Ectodermal cell (in vitro differentiated cells): ENCODE measurements at regions not wholly inside any gene's neighbourhood (a gene's known extent, or its start where the extent isn't known, plus 50 kb on each side); places are given as distances from the start of the nearest gene placed in this dataset.

Source experiments
- H3K27ac ChIP-seq: 2 replicates; pipeline ENCODE4 v1.7.0; 2013; ENCODE audit warnings: mild to moderate bottlenecking, low read depth, low read length; ENCODE audit not compliant: insufficient read depth, poor library complexity, severe bottlenecking
- H3K27me3 ChIP-seq: 2 replicates; pipeline ENCODE4 v1.7.0; 2013; ENCODE audit warnings: mild to moderate bottlenecking, low read length; ENCODE audit not compliant: insufficient read depth, control insufficient read depth, poor library complexity, severe bottlenecking
- H3K36me3 ChIP-seq: one replicate; pipeline ENCODE4 v1.7.0; 2013; ENCODE audit warnings: low read length; ENCODE audit not compliant: control insufficient read depth, insufficient read depth
- H3K4me1 ChIP-seq: one replicate; pipeline ENCODE4 v1.7.0; 2013; ENCODE audit warnings: low read length; ENCODE audit not compliant: control insufficient read depth, insufficient read depth
- H3K4me3 ChIP-seq: 2 replicates; pipeline ENCODE4 v1.7.0; 2013; ENCODE audit warnings: low read depth, low read length, control low read depth; ENCODE audit not compliant: insufficient read depth
- H3K9me3 ChIP-seq: 2 replicates; pipeline ENCODE4 v1.7.0; 2013; ENCODE audit warnings: mild to moderate bottlenecking, low read length, moderate library complexity; ENCODE audit not compliant: control insufficient read depth
- WGBS, 2 experiments: methylation state at CpG; one replicate each; pipeline ENCODE4 v1.1.7; 2013; ENCODE audit warnings: missing lambda C conversion rate in 2 of 2; 5-methylcytosine and 5-hydroxymethylcytosine counted together

DNA sequence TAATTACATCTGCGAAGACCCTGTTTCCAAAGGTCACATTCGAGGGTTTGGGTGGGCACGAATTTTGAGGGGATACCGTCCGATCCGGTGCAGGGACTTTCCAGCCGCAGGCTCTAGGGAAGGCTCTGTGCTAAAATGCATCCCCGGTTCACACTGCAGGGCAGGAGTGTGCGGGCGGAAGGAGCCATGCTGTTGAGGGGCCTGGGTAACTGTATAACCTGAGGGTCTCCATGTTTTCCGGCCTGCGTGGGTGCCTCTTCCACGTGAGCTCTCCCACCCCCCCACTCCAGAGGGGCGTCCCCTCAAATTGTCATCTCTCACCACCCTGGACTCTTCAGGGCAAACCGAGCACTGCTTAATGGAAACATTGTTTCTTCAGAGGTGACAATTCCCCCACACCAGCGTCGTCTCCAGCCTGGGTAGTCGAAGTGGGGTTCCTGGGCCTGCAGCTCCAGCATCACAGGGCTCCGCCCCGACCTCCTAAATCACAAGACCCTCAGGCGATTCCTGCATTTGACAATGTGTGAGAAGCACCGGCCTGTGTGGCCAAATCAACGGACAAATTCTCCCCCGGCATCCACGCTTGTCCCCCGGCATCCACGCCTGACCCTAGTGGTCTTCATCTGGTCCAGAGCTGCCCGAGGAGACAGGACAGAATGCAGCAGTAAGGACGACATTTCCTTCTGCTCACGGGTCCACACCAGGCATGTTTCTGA is 51.2 kb downstream of the FOXL3 start:
- H3K27ac ChIP-seq, result no peak overlapping the region
- no peak overlapping the region for H3K4me3 ChIP-seq
- no peaks in the 10 kb centered on the region for H3K4me1 ChIP-seq
- 93 to 95% methylated on average over 30 of the region's 30 CpGs for WGBS, 2 experiments
- H3K9me3 ChIP-seq, result no peaks in the 10 kb centered on the region
- no peaks in the 10 kb centered on the region for H3K36me3 ChIP-seq
- H3K27me3 ChIP-seq, result no peaks in the 10 kb centered on the region

DNA sequence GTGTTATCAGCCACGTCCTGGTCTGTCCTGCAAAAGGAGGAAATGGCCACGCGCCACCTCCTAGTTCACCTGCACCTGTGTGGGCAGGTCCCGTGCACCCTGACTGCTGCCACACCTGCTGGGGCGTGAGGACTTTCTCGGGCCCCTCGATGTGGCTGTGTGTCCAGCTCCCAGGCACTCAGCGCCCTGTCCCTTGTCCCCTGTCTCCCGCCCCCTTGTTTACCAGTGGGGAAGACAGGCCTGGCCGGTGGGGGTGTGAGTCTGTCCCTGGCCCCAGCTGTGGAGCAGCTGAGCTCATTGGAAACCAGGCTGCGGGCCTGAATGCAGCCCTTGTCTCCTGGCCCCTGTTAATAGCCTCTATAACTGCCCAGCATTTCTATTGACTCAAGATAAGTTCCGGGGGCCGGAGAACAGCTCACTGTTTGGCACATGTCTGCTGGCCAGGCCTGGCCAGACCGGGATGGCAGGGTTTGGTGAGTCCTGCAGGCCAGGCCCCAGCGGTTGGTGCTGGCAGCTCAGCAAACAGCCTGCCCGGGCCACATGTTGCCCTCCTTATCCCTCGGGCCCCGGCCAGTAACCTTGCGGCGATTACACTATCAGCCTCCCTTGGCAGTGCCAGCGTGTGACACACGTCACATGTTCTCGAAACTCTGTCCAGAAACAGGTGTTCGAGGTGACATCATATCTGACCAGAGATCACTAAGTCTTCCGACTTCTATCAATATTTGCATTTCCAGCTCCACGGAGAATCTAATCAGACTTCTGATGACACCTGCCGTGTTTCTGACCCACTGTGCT is 52.1 kb downstream of the FOXL3 start:
- H3K27ac ChIP-seq, result no peak overlapping the region

DNA sequence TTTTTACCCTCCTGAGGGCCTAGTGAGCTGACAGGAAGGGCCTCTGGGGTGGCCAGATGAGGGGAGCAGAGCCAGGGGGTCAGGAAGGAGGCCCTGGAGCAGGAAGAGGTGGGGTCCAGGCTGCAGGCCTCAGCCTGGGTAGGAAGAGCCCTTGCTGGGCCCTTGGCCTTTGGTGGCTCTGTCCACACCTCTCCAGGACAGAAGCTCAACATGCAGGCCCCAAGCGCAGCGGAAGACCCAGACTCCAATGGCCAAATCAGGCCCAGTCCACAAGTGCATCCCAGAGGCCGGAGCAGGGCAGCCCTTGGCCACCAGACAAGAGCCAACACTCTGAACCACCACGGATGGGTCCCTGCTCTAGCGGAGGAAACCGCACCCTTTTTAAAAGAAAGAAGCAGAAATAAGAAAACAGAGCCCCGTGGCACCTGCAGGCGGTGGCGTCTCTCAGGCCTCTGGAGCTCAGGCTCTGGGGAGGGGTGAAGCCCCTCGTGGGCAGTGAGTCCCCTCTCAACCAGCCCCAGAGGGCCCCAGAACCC is 52.8 kb downstream of the FOXL3 start:
- WGBS, 2 experiments, result 93 to 94% methylated on average over 10 of the region's 10 CpGs
- Histone ChIP-seq H3K27ac (no peak overlapping the region), H3K4me1 (no peaks in the 10 kb centered on the region), H3K27me3 (no peaks in the 10 kb centered on the region), H3K36me3 (no peaks in the 10 kb centered on the region), H3K4me3 (no peak overlapping the region), H3K9me3 (no peaks in the 10 kb centered on the region)

More for the DNA sequence above, 52.1 kb downstream of the FOXL3 start:
- no peaks in the 10 kb centered on the region for H3K27me3 ChIP-seq
- H3K36me3 ChIP-seq, result no peaks in the 10 kb centered on the region
- H3K4me3 ChIP-seq, result no peak overlapping the region
- WGBS, 2 experiments, result 93% methylated on average over 27 of the region's 27 CpGs
- H3K4me1 ChIP-seq, result no peaks in the 10 kb centered on the region
- H3K9me3 ChIP-seq, result no peaks in the 10 kb centered on the region

DNA sequence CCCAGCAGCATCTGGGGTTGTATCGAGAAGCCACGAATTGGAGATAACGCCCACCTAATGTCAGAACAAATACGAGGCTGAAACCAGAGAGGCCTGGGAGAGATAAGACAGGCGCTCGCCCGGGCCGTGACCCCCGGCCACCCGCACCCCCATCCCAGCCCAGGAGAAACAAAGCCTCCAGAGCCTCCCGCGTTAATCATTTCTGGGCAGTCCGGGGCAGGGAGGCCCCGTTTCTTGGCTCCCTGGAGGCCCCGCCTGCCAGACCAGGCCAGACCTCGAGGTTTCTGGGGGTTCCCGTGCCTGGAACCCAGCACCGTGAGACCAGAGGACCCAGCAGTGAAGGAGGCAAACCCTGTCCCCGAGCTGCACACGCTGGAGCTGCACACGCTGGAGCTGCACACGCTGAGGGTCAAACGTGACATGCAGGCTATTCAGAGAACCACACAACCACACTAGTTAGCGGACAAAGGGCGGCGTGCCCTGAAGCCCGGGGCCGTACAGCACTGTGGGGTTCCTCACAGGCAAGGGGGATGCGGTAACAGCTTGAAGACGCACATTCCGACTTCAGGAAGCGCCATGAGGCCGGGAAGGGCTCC is 53.4 kb downstream of the FOXL3 start:
- no peaks in the 10 kb centered on the region for H3K27me3 ChIP-seq
- H3K4me1 ChIP-seq, result no peaks in the 10 kb centered on the region
- WGBS, 2 experiments, result 87 to 88% methylated on average over 33 of the region's 33 CpGs
- no peaks in the 10 kb centered on the region for H3K36me3 ChIP-seq
- no peak overlapping the region for H3K4me3 ChIP-seq
- H3K27ac ChIP-seq, result no peak overlapping the region
- H3K9me3 ChIP-seq, result no peaks in the 10 kb centered on the region

DNA sequence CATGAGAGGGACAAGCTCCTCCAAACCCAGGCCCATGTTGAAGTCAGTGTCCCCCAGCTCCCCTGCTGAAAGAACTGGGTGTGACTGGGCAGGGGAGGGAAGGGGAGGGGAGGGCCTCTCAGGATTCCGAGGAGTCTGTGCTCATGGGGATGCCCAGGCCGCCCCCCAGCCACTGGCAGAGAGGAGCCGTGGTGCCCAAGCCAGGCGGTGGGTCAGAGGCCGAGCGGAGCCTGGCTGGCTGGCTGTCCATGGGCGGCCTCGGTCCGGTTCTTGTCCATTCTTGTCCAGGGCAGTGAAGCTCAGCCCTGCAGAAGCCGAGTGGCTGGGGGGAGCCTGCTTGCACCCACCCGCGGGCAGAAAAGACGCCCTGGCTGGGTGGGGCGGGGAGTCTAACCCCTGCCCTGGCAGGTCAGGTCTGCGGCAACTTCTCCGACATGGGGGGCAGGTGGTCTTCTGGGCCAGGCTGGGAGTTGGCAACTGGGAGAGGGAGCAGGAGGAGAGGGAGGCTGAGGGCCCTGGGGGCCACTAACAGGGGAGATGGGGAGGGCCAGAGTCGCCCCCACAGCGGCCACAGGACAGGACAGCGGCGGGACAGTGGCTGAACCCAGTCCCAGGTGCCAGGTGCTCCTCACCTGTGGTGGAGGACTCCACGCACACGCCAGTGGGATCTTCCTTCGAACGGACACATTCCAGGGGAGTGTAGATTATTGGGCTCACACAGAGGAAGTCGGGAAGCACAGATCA is 54.1 kb downstream of the FOXL3 start:
- Histone ChIP-seq H3K4me1 (no peaks in the 10 kb centered on the region), H3K27ac (no peak overlapping the region), H3K27me3 (no peaks in the 10 kb centered on the region), H3K4me3 (no peak overlapping the region), H3K9me3 (no peaks in the 10 kb centered on the region), H3K36me3 (no peaks in the 10 kb centered on the region)
- WGBS, 2 experiments, result 92 to 94% methylated on average over 25 of the region's 25 CpGs

DNA sequence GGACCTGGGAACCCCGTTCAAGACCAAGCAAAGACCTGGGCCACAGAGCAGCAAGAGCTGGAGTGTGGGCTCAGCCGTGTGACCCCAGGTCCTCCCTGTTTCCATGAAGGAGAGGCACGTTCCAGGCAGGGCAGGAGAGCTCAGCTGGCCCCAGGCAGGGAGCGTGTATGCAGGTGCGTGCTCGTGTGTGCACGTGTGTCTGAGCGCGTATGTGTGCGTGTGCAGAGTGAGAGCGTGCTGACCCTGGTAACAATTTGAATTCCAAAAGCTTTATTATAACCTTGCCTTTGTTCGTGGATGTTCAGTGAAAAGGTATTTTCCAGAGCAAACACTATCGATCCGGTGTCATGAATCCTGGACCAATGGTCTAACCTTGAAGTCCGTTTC is 54.6 kb downstream of the FOXL3 start:
- 94 to 95% methylated on average over 15 of the region's 15 CpGs for WGBS, 2 experiments
- H3K27me3 ChIP-seq, result no peaks in the 10 kb centered on the region
- no peaks in the 10 kb centered on the region for H3K9me3 ChIP-seq

DNA sequence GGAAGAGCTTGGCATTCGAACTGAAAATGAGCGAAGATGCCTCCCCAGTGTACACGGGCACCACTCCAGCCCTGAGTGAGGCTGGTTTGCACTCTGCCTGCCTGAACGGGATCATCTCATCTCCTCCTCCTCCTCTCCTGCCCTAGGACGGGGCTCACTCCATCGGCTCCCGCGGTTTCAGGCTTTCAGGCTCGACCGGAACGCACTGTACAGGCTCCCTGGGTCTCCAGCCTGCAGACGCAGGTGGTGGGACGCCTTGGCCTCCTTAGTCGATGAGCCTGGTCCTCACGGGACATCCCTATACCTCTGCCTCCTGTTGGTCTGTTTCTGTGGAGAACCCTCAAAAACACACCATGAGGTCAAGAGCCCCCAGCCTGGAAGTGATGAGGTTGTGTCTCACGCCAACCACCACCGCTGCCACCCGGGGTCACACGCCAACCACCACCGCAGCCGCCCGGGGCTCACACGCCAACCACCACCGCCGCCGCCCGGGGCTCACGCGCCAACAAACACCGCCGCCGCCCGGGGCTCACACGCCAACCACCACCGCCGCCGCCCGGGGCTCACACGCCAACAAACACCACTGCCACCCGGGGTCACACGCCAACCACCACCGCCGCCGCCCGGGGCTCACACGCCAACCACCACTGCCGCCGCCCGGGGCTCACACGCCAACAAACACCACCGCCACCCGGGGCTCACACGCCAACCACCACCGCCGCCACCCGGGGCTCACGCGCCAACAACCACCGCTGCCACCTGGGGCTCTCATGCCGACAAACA is 56.3 kb downstream of the FOXL3 start:
- Histone ChIP-seq H3K4me1 (no peaks in the 10 kb centered on the region), H3K27ac (no peak overlapping the region), H3K9me3 (no peaks in the 10 kb centered on the region), H3K27me3 (no peaks in the 10 kb centered on the region), H3K4me3 (no peak overlapping the region), H3K36me3 (no peaks in the 10 kb centered on the region)
- WGBS, 2 experiments, result 90 to 91% methylated on average over 54 to 56 of the region's 60 CpGs

More for the DNA sequence above, 54.6 kb downstream of the FOXL3 start:
- no peak overlapping the region for H3K4me3 ChIP-seq
- no peaks in the 10 kb centered on the region for H3K36me3 ChIP-seq
- H3K27ac ChIP-seq, result no peak overlapping the region
- H3K4me1 ChIP-seq, result no peaks in the 10 kb centered on the region

DNA sequence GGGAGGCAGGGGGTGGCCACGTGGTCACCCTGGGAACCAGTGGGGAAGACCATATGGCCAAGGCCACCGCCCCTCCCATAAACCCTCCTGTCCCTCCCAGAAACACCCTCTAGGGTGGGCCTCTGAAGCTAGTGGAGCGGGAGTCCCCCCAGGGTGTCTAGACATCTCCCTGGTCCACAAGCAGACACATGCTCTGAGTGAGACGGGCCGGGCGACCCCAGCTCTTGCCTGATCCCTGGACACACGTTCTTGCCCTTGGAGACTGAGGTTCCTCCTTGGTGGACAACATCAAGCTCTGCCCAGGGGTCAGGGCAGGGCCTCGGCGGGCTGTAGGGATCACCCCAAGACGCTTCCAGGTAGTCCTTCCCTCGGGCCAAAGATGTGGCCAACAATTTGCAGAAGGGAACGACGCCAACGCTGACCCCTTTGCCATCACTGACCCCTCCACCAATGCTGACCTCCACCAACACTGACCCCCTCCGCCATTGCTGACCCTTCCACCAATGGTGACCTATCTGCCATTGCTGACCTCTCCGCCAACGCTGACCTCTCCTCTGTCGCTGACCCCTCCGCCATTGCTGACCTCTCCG is 57.1 kb downstream of the FOXL3 start:
- no peaks in the 10 kb centered on the region for H3K9me3 ChIP-seq
- H3K27ac ChIP-seq, result no peak overlapping the region
- H3K27me3 ChIP-seq, result no peaks in the 10 kb centered on the region
- no peaks in the 10 kb centered on the region for H3K4me1 ChIP-seq
- 90 to 91% methylated on average over 20 of the region's 20 CpGs for WGBS, 2 experiments
- H3K4me3 ChIP-seq, result no peak overlapping the region
- H3K36me3 ChIP-seq, result no peaks in the 10 kb centered on the region
